K562 (cell line): ENCODE measurements at regions not wholly inside any gene's neighbourhood (a gene's known extent, or its start where the extent isn't known, plus 50 kb on each side); places are given as distances from the start of the nearest gene placed in this dataset.

Source experiments
- ELF4 ChIP-seq: fragments of 450-650 bp; formaldehyde crosslinking; IDR thresholded peaks from 2 replicates; pipeline ENCODE4 v1.4.0; 2022; ENCODE audit warnings: missing genetic modification characterization
- EP300 ChIP-seq: IDR thresholded peaks from 2 replicates; pipeline ENCODE4 v1.6.1; 2012; ENCODE audit warnings: low read length, improper control_type of control experiment
- KAT7 ChIP-seq: sonication (generic); formaldehyde crosslinking; IDR thresholded peaks from 2 replicates; pipeline ENCODE4 v1.8.0; 2022; ENCODE audit warnings: missing genetic modification reagents, mild to moderate bottlenecking, borderline replicate concordance
- LARP7 ChIP-seq: fragments of 450-650 bp; IDR thresholded peaks from 2 replicates; pipeline ENCODE4 v1.6.1; 2016
- NR3C1 ChIP-seq: sonication (generic); formaldehyde crosslinking; IDR thresholded peaks from 2 replicates; pipeline ENCODE4 v1.8.1; 2022; ENCODE audit warnings: missing genetic modification reagents
- POLR2AphosphoS2 ChIP-seq: IDR thresholded peaks from 2 replicates; pipeline ENCODE4 v1.6.1; 2012; ENCODE audit warnings: low read length, improper control_type of control experiment
- TBL1XR1 ChIP-seq, 2 experiments: IDR thresholded peaks; 2 replicates each; pipeline ENCODE4 v1.6.1; 2012; ENCODE audit warnings: improper control_type of control experiment in 2 of 2, low read length in 2 of 2, mild to moderate bottlenecking in 1 of 2
- ZNF696 ChIP-seq: fragments of 250-450 bp; sonication (Bioruptor Pico); conservative IDR thresholded peaks from 2 replicates; pipeline ENCODE4 v1.4.0; 2020; ENCODE audit warnings: mild to moderate bottlenecking, moderate library complexity
- TF ChIP-seq, protein P1 (sequence below): sonication (generic); formaldehyde crosslinking; IDR thresholded peaks from 2 replicates; pipeline ENCODE4 v1.8.0; 2022; ENCODE audit warnings: missing genetic modification reagents, mild to moderate bottlenecking, borderline replicate concordance
- TF ChIP-seq, protein P2 (sequence below): fragments of 450-650 bp; formaldehyde crosslinking; IDR thresholded peaks from 2 replicates; pipeline ENCODE4 v1.4.0; 2020; ENCODE audit warnings: mild to moderate bottlenecking, moderate library complexity
- TF ChIP-seq, protein P3 (sequence below): sonication (generic); formaldehyde crosslinking; IDR thresholded peaks from 2 replicates; pipeline ENCODE4 v1.8.0; 2022; ENCODE audit warnings: missing genetic modification reagents, mild to moderate bottlenecking, borderline replicate concordance
- TF ChIP-seq, protein P4 (sequence below): sonication (generic); formaldehyde crosslinking; IDR thresholded peaks from 2 replicates; pipeline ENCODE4 v1.8.1; 2022; ENCODE audit warnings: missing genetic modification reagents
- TF ChIP-seq, protein P5 (sequence below), 2 experiments: fragments of 450-650 bp; formaldehyde crosslinking in 1 of 2; IDR thresholded peaks; 2 replicates each; pipeline versions ENCODE4 v1.4.0 to v1.6.1; 2014 to 2020; ENCODE audit warnings: mild to moderate bottlenecking in 2 of 2, borderline replicate concordance in 1 of 2, low read depth in 1 of 2
- TF ChIP-seq, protein P6 (sequence below): sonication (generic); formaldehyde crosslinking; IDR thresholded peaks from 2 replicates; pipeline ENCODE4 v1.9.0; 2022; ENCODE audit warnings: mild to moderate bottlenecking, missing genetic modification reagents

DNA sequence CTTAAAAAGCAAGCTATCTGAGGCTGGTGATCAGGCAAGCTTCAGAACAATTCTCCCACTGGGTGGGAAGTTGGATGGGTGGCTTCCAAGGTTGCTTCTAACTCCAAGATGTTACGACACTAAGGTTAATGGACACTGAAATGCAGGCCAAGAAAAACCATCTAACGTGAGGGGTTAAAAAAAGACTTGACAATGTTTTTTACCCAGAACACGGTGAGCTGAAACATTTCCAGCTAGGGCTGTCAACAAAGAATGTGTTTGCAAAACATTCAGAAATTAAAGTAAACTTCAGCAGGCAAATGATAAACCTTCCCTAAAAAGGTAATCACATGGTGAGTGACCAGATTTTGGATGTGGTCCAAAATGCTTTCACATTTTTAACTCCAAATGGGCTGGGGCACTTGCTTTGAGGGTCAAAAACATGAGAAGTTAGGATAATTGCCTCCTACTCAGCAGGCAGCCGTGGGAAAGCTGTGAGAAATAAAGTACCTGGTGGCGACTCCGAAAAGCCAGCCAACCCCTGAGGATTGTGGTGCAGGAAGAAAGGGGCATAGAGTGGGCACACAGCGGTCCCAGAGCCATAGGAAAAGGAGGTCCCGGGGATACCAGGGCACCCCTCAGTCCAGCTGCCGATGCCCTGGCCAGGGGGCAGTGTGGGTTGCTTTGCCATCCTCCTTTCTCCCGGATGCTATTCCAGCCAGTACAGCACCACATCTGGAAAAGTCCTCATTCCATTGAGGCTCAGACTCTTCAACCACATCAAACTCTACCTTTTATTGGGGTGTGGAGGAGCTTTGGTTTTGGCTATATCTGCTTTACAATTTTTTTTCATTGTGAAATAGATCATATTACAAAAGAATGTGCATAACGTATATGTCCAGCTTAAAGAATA, 90.0 kb upstream of the ATL2 start:
- TF ChIP-seq, protein P1, sequence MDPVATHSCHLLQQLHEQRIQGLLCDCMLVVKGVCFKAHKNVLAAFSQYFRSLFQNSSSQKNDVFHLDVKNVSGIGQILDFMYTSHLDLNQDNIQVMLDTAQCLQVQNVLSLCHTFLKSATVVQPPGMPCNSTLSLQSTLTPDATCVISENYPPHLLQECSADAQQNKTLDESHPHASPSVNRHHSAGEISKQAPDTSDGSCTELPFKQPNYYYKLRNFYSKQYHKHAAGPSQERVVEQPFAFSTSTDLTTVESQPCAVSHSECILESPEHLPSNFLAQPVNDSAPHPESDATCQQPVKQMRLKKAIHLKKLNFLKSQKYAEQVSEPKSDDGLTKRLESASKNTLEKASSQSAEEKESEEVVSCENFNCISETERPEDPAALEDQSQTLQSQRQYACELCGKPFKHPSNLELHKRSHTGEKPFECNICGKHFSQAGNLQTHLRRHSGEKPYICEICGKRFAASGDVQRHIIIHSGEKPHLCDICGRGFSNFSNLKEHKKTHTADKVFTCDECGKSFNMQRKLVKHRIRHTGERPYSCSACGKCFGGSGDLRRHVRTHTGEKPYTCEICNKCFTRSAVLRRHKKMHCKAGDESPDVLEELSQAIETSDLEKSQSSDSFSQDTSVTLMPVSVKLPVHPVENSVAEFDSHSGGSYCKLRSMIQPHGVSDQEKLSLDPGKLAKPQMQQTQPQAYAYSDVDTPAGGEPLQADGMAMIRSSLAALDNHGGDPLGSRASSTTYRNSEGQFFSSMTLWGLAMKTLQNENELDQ (CRISPR knock-in tag) = no peak
- TF ChIP-seq, protein P2, sequence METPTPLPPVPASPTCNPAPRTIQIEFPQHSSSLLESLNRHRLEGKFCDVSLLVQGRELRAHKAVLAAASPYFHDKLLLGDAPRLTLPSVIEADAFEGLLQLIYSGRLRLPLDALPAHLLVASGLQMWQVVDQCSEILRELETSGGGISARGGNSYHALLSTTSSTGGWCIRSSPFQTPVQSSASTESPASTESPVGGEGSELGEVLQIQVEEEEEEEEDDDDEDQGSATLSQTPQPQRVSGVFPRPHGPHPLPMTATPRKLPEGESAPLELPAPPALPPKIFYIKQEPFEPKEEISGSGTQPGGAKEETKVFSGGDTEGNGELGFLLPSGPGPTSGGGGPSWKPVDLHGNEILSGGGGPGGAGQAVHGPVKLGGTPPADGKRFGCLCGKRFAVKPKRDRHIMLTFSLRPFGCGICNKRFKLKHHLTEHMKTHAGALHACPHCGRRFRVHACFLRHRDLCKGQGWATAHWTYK (CRISPR knock-in tag) = no peak
- TF ChIP-seq POLR2AphosphoS2 (no peak), ELF4 (CRISPR knock-in tag) (no peak), NR3C1 (CRISPR knock-in tag) (no peak), EP300 (no peak), ZNF696 (CRISPR knock-in tag) (no peak), LARP7 (no peak), TBL1XR1 (IDR thresholded peaks at IDR 0.05; ENCODE audit: low read length in 2 of 2) (no peak), KAT7 (CRISPR knock-in tag) (no peak)
- TF ChIP-seq, protein P3, sequence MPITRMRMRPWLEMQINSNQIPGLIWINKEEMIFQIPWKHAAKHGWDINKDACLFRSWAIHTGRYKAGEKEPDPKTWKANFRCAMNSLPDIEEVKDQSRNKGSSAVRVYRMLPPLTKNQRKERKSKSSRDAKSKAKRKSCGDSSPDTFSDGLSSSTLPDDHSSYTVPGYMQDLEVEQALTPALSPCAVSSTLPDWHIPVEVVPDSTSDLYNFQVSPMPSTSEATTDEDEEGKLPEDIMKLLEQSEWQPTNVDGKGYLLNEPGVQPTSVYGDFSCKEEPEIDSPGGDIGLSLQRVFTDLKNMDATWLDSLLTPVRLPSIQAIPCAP = no peak
- TF ChIP-seq, protein P4, sequence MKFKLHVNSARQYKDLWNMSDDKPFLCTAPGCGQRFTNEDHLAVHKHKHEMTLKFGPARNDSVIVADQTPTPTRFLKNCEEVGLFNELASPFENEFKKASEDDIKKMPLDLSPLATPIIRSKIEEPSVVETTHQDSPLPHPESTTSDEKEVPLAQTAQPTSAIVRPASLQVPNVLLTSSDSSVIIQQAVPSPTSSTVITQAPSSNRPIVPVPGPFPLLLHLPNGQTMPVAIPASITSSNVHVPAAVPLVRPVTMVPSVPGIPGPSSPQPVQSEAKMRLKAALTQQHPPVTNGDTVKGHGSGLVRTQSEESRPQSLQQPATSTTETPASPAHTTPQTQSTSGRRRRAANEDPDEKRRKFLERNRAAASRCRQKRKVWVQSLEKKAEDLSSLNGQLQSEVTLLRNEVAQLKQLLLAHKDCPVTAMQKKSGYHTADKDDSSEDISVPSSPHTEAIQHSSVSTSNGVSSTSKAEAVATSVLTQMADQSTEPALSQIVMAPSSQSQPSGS (CRISPR knock-in tag) = no peak
- TF ChIP-seq, protein P5, sequence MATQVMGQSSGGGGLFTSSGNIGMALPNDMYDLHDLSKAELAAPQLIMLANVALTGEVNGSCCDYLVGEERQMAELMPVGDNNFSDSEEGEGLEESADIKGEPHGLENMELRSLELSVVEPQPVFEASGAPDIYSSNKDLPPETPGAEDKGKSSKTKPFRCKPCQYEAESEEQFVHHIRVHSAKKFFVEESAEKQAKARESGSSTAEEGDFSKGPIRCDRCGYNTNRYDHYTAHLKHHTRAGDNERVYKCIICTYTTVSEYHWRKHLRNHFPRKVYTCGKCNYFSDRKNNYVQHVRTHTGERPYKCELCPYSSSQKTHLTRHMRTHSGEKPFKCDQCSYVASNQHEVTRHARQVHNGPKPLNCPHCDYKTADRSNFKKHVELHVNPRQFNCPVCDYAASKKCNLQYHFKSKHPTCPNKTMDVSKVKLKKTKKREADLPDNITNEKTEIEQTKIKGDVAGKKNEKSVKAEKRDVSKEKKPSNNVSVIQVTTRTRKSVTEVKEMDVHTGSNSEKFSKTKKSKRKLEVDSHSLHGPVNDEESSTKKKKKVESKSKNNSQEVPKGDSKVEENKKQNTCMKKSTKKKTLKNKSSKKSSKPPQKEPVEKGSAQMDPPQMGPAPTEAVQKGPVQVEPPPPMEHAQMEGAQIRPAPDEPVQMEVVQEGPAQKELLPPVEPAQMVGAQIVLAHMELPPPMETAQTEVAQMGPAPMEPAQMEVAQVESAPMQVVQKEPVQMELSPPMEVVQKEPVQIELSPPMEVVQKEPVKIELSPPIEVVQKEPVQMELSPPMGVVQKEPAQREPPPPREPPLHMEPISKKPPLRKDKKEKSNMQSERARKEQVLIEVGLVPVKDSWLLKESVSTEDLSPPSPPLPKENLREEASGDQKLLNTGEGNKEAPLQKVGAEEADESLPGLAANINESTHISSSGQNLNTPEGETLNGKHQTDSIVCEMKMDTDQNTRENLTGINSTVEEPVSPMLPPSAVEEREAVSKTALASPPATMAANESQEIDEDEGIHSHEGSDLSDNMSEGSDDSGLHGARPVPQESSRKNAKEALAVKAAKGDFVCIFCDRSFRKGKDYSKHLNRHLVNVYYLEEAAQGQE (IDR thresholded peaks at IDR 0.05; ENCODE audit: borderline replicate concordance) = no peak
- TF ChIP-seq, protein P5 (CRISPR knock-in tag; IDR thresholded peaks at IDR 0.05; ENCODE audit: low read depth) = no peak
- TF ChIP-seq, protein P6, sequence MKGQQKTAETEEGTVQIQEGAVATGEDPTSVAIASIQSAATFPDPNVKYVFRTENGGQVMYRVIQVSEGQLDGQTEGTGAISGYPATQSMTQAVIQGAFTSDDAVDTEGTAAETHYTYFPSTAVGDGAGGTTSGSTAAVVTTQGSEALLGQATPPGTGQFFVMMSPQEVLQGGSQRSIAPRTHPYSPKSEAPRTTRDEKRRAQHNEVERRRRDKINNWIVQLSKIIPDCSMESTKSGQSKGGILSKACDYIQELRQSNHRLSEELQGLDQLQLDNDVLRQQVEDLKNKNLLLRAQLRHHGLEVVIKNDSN (CRISPR knock-in tag) = no peak
